Uterus (tissue), 2 donors: ENCODE measurements at regions not wholly inside any gene's neighbourhood (a gene's known extent, or its start where the extent isn't known, plus 50 kb on each side); places are given as distances from the start of the nearest gene placed in this dataset.

Experiments used
- POLR2A ChIP-seq, 2 donors: fragments of 450-650 bp; IDR thresholded peaks; one replicate each; pipeline ENCODE4 v1.6.1; 2016; ENCODE audit warnings: antibody characterized with exemption in 2 of 2, mild to moderate bottlenecking in 1 of 2, moderate library complexity in 1 of 2
- TF ChIP-seq, protein P1 (sequence below), 4 experiments: fragments of 200-600 bp in 2 of 4; fragments of 450-650 bp in 2 of 4; sonication (generic) in 2 of 4; IDR thresholded peaks; one replicate each; pipeline ENCODE4 v1.5.1; 2016 to 2019; ENCODE audit warnings: antibody characterized with exemption in 4 of 4, mild to moderate bottlenecking in 2 of 4, moderate library complexity in 1 of 4

GRCh38 chr5:105684799-105685198 lies 1985.9 kb downstream of the EFNA5 start:
- TF ChIP-seq, protein P1, sequence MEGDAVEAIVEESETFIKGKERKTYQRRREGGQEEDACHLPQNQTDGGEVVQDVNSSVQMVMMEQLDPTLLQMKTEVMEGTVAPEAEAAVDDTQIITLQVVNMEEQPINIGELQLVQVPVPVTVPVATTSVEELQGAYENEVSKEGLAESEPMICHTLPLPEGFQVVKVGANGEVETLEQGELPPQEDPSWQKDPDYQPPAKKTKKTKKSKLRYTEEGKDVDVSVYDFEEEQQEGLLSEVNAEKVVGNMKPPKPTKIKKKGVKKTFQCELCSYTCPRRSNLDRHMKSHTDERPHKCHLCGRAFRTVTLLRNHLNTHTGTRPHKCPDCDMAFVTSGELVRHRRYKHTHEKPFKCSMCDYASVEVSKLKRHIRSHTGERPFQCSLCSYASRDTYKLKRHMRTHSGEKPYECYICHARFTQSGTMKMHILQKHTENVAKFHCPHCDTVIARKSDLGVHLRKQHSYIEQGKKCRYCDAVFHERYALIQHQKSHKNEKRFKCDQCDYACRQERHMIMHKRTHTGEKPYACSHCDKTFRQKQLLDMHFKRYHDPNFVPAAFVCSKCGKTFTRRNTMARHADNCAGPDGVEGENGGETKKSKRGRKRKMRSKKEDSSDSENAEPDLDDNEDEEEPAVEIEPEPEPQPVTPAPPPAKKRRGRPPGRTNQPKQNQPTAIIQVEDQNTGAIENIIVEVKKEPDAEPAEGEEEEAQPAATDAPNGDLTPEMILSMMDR (IDR thresholded peaks at IDR 0.05) = no peak
- TF ChIP-seq POLR2A (IDR thresholded peaks at IDR 0.05) = no peak
